ENCODE measurements at regions not wholly inside any gene's neighbourhood (a gene's known extent, or its start where the extent isn't known, plus 50 kb on each side); places are given as distances from the start of the nearest gene placed in this dataset.

DNA sequence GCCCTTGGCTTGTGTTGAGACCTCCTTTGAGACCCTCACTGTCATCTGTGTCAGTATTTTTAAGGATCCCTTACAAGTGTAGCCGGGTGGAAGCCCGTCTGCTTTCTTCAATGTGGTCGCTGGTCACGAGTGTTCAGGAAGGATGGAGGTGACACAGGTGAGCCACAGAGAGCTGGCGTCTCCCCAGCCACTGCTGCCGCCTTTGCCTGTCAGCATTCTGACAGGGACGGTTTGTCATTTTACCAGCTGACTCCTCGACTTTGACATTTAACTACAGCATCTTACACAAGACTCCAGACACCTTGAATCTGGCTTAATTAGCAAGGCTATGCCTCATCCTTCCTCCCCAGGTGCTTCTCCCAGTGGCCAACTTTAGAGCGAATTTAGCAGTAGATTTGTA, 56.3 kb upstream of the MPHOSPH6 start:
- no peak for TF ChIP-seq PATZ1 (CRISPR knock-in tag; IDR thresholded peaks at IDR 0.05; ENCODE audit: borderline replicate concordance)
- TF ChIP-seq ZFP30 (CRISPR knock-in tag; IDR thresholded peaks at IDR 0.05), result no peak
- no peak for TF ChIP-seq ARNTL (CRISPR knock-in tag; IDR thresholded peaks at IDR 0.05; ENCODE audit: borderline replicate concordance, low read depth)
- TF ChIP-seq SNAI2 (CRISPR knock-in tag; IDR thresholded peaks at IDR 0.05), result no peak
- no peak for TF ChIP-seq CREB5 (CRISPR knock-in tag; IDR thresholded peaks at IDR 0.05; ENCODE audit: low read depth)
- no peak for TF ChIP-seq OSR1 (CRISPR knock-in tag; IDR thresholded peaks at IDR 0.05)
- no peak for TF ChIP-seq RARB (CRISPR knock-in tag; IDR thresholded peaks at IDR 0.05)
- TF ChIP-seq TSHZ2 (CRISPR knock-in tag; IDR thresholded peaks at IDR 0.05), result no peak
- no peak for TF ChIP-seq POU6F1 (CRISPR knock-in tag; IDR thresholded peaks at IDR 0.05; ENCODE audit: borderline replicate concordance, low read depth)
- no peak for TF ChIP-seq ZFP3 (CRISPR knock-in tag; IDR thresholded peaks at IDR 0.05)
- TF ChIP-seq, protein P1, sequence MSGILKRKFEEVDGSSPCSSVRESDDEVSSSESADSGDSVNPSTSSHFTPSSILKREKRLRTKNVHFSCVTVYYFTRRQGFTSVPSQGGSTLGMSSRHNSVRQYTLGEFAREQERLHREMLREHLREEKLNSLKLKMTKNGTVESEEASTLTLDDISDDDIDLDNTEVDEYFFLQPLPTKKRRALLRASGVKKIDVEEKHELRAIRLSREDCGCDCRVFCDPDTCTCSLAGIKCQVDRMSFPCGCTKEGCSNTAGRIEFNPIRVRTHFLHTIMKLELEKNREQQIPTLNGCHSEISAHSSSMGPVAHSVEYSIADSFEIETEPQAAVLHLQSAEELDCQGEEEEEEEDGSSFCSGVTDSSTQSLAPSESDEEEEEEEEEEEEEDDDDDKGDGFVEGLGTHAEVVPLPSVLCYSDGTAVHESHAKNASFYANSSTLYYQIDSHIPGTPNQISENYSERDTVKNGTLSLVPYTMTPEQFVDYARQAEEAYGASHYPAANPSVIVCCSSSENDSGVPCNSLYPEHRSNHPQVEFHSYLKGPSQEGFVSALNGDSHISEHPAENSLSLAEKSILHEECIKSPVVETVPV (CRISPR knock-in tag; IDR thresholded peaks at IDR 0.05), result no peak
- TF ChIP-seq BACH2 (CRISPR knock-in tag; IDR thresholded peaks at IDR 0.05; ENCODE audit: borderline replicate concordance), result no peak
- TF ChIP-seq ZNF70 (CRISPR knock-in tag; IDR thresholded peaks at IDR 0.05), result no peak
- TF ChIP-seq CSDC2 (CRISPR knock-in tag; IDR thresholded peaks at IDR 0.05), result no peak

Measured in SK-N-SH treated with all-trans-retinoic acid at 6 μM for 48 hours (cell line).